H1 (cell line): ENCODE measurements at regions not wholly inside any gene's neighbourhood (a gene's known extent, or its start where the extent isn't known, plus 50 kb on each side); places are given as distances from the start of the nearest gene placed in this dataset.

Experiments
- CTCF ChIA-PET: fragments of 300-600 bp; sonication (Branson Sonifier 250); formaldehyde crosslinking; loops from one replicate; lab custom pipeline; 2021; ENCODE audit not compliant: partially characterized antibody; lab: Charles Lee
- POLR2A ChIA-PET: fragments of 300-600 bp; sonication (Branson Sonifier 250); formaldehyde crosslinking; loops from one replicate; lab custom pipeline; 2021; ENCODE audit warnings: inconsistent platforms; ENCODE audit not compliant: partially characterized antibody; lab: Charles Lee
- DNase-seq, 2 experiments: peaks; one replicate each; pipeline versions ENCODE4 v3.0.0 to v3.0.0-alpha.2; 2010 to 2022; ENCODE audit warnings: low spot score in 2 of 2, low read depth in 1 of 2, mixed read lengths in 1 of 2
- FAIRE-seq: peaks from 2 replicates; lab custom pipeline; 2011; peaks lifted over from hg19 to GRCh38; lab: Jason Lieb, UNC
- H2AFZ ChIP-seq: 2 replicates; pipeline ENCODE4 v1.8.1; 2012; ENCODE audit warnings: low read length, inconsistent platforms
- H2AK5ac ChIP-seq: 2 replicates; pipeline ENCODE4 v1.6.1; 2013; ENCODE audit warnings: low read depth, low read length
- H2BK120ac ChIP-seq: replicated peaks from 2 replicates; pipeline ENCODE3; 2013; ENCODE audit warnings: low read depth, low read length, inconsistent platforms
- H2BK12ac ChIP-seq: 2 replicates; pipeline ENCODE4 v1.6.1; 2013; ENCODE audit warnings: low read depth, low read length
- H2BK15ac ChIP-seq: 2 replicates; pipeline ENCODE4 v1.6.1; 2013; ENCODE audit warnings: low read length
- H2BK20ac ChIP-seq: 2 replicates; pipeline ENCODE4 v1.6.1; 2013; ENCODE audit warnings: low read length
- H2BK5ac ChIP-seq: 2 replicates; pipeline ENCODE4 v1.6.1; 2013; ENCODE audit warnings: low read depth, low read length
- H3K14ac ChIP-seq: 2 replicates; pipeline ENCODE4 v1.6.1; 2013; ENCODE audit warnings: inconsistent platforms; ENCODE audit not compliant: insufficient read length
- H3K18ac ChIP-seq: 2 replicates; pipeline ENCODE4 v1.6.1; 2013; ENCODE audit warnings: low read length; ENCODE audit errors: extremely low read depth
- H3K23ac ChIP-seq: 2 replicates; pipeline ENCODE4 v1.6.1; 2013; ENCODE audit warnings: inconsistent platforms; ENCODE audit not compliant: insufficient read length
- H3K23me2 ChIP-seq: 2 replicates; pipeline ENCODE4 v1.6.1; 2013; ENCODE audit warnings: low read depth, low read length
- H3K27ac ChIP-seq: 2 replicates; pipeline ENCODE4 v1.6.1; 2011; ENCODE audit warnings: low read depth, low read length, inconsistent platforms
- H3K27me3 ChIP-seq, 4 experiments: replicated peaks in 1 of 4; 1 replicate in 1 of 4; 2 replicates in 3 of 4; pipeline versions ENCODE4 v1.6.1 to v1.8.1; 2011 to 2013; ENCODE audit warnings: low read length in 3 of 4, mild to moderate bottlenecking in 3 of 4, inconsistent platforms in 2 of 4, mixed read lengths in 2 of 4, moderate library complexity in 1 of 4; ENCODE audit not compliant: control insufficient read depth in 3 of 4, insufficient read depth in 3 of 4; ENCODE audit errors: extremely low read depth in 1 of 4
- H3K36me3 ChIP-seq, 4 experiments: 2 replicates each; pipeline versions ENCODE4 v1.6.1 to v1.8.1; 2011 to 2013; ENCODE audit warnings: mild to moderate bottlenecking in 4 of 4, low read length in 3 of 4, moderate library complexity in 2 of 4, control low read depth in 1 of 4, inconsistent platforms in 1 of 4; ENCODE audit not compliant: insufficient read depth in 4 of 4, control insufficient read depth in 2 of 4
- H3K4ac ChIP-seq: replicated peaks from 2 replicates; pipeline ENCODE3; 2013; ENCODE audit warnings: low read length, low read depth, mixed read lengths, inconsistent platforms; ENCODE audit not compliant: insufficient read length
- H3K4me1 ChIP-seq, 4 experiments: replicated peaks in 1 of 4; 1 replicate in 1 of 4; 2 replicates in 3 of 4; pipeline versions ENCODE4 v1.6.1 to v1.8.1; 2011 to 2013; ENCODE audit warnings: low read length in 3 of 4, inconsistent platforms in 2 of 4, mixed read lengths in 1 of 4; ENCODE audit not compliant: insufficient read depth in 4 of 4, control insufficient read depth in 3 of 4
- H3K4me2 ChIP-seq, 2 experiments: 2 replicates each; pipeline versions ENCODE4 v1.6.1 to v1.8.1; 2011 to 2013; ENCODE audit warnings: low read depth in 2 of 2, low read length in 2 of 2, control low read depth in 1 of 2, inconsistent platforms in 1 of 2, mild to moderate bottlenecking in 1 of 2; ENCODE audit not compliant: insufficient read depth in 1 of 2
- H3K4me3 ChIP-seq, 4 experiments: fragments of 200-600, 300-600 bp in 1 of 4; sonication (generic), shearing (Covaris generic), sonication (Bioruptor Twin) in 1 of 4; 2 replicates each; pipeline versions ENCODE4 v1.5.1 to v1.8.1; 2011 to 2016; ENCODE audit warnings: low read length in 4 of 4, low read depth in 3 of 4, control low read depth in 2 of 4, inconsistent platforms in 2 of 4, mild to moderate bottlenecking in 2 of 4, mixed read lengths in 1 of 4, moderate library complexity in 1 of 4; ENCODE audit not compliant: insufficient read depth in 2 of 4; ENCODE audit errors: extremely low read depth in 1 of 4
- H3K56ac ChIP-seq: replicated peaks from 2 replicates; pipeline ENCODE3; 2013; ENCODE audit warnings: low read depth, mild to moderate bottlenecking, mixed read lengths, low read length, inconsistent platforms; ENCODE audit not compliant: insufficient read length
- H3K79me1 ChIP-seq: 2 replicates; pipeline ENCODE4 v1.6.1; 2013; ENCODE audit warnings: low read depth, low read length, control low read depth
- H3K79me2 ChIP-seq, 2 experiments: 2 replicates each; pipeline versions ENCODE4 v1.6.1 to v1.8.1; 2012 to 2013; ENCODE audit warnings: low read length in 2 of 2, mild to moderate bottlenecking in 2 of 2, inconsistent platforms in 1 of 2; ENCODE audit not compliant: insufficient read depth in 2 of 2, control insufficient read depth in 1 of 2
- H3K9ac ChIP-seq, 4 experiments: replicated peaks in 1 of 4; 1 replicate in 1 of 4; 2 replicates in 3 of 4; pipeline versions ENCODE4 v1.6.1 to v1.8.1; 2011 to 2013; ENCODE audit warnings: low read depth in 3 of 4, low read length in 3 of 4, control low read depth in 2 of 4, mild to moderate bottlenecking in 2 of 4, moderate library complexity in 2 of 4, inconsistent platforms in 1 of 4; ENCODE audit errors: extremely low read depth in 1 of 4
- H3K9me3 ChIP-seq, 2 experiments: 2 replicates each; pipeline versions ENCODE4 v1.6.1 to v1.8.1; 2012 to 2013; ENCODE audit warnings: mild to moderate bottlenecking in 2 of 2, moderate library complexity in 2 of 2, control low read depth in 1 of 2, inconsistent platforms in 1 of 2, low read depth in 1 of 2, low read length in 1 of 2, mixed read lengths in 1 of 2; ENCODE audit not compliant: insufficient read depth in 2 of 2
- H4K20me1 ChIP-seq, 2 experiments: replicated peaks in 1 of 2; 2 replicates each; pipeline versions ENCODE3 to v1.8.1; 2011 to 2013; ENCODE audit warnings: inconsistent platforms in 2 of 2, low read length in 2 of 2, mild to moderate bottlenecking in 1 of 2; ENCODE audit not compliant: insufficient read depth in 2 of 2, control insufficient read depth in 1 of 2
- H4K5ac ChIP-seq: 2 replicates; pipeline ENCODE4 v1.6.1; 2013; ENCODE audit warnings: low read length, low read depth, mixed read lengths, inconsistent platforms; ENCODE audit not compliant: insufficient read length
- H4K8ac ChIP-seq: 2 replicates; pipeline ENCODE4 v1.8.0; 2013; ENCODE audit warnings: mild to moderate bottlenecking, moderate library complexity, low read length, inconsistent platforms; ENCODE audit not compliant: insufficient read depth; ENCODE audit errors: extremely low read depth
- H4K91ac ChIP-seq: replicated peaks from 2 replicates; pipeline ENCODE3; 2013; ENCODE audit warnings: low read length, mixed read lengths, inconsistent platforms; ENCODE audit not compliant: insufficient read length
- CEBPB ChIP-seq: IDR thresholded peaks from 2 replicates; pipeline ENCODE4 v1.6.1; 2012; ENCODE audit warnings: low read depth, low read length
- GABPA ChIP-seq: IDR thresholded peaks from 2 replicates; pipeline ENCODE4 v1.6.1; 2011; ENCODE audit warnings: mild to moderate bottlenecking, low read length, moderate library complexity, borderline replicate concordance; ENCODE audit not compliant: insufficient read depth
- POLR2AphosphoS5 ChIP-seq: IDR thresholded peaks from 2 replicates; pipeline ENCODE4 v1.6.1; 2011; ENCODE audit warnings: low read depth, low read length
- POU5F1 ChIP-seq: IDR thresholded peaks from 2 replicates; pipeline ENCODE4 v1.6.1; 2011; ENCODE audit warnings: low read depth, mild to moderate bottlenecking, low read length, moderate library complexity
- SRF ChIP-seq: IDR thresholded peaks from 2 replicates; pipeline ENCODE4 v1.6.1; 2011; ENCODE audit warnings: mild to moderate bottlenecking, low read depth, low read length, moderate library complexity
- SUZ12 ChIP-seq: fragments of 200-600 bp; sonication (generic); IDR thresholded peaks from 2 replicates; pipeline ENCODE4 v1.6.1; 2012; ENCODE audit warnings: mild to moderate bottlenecking, inconsistent platforms, low read length, moderate library complexity, mixed read lengths
- YY1 ChIP-seq: IDR thresholded peaks from 2 replicates; pipeline ENCODE4 v1.6.1; 2011; ENCODE audit warnings: low read depth, mild to moderate bottlenecking, low read length
- WGBS, 2 experiments: shearing (Covaris generic) in 1 of 2; methylation state at CpG; one replicate each; pipeline versions ENCODE4 v1.1.6 to v1.1.7; 2013 to 2015; ENCODE audit warnings: low lambda C conversion rate in 2 of 2, mixed read lengths in 2 of 2, inconsistent platforms in 1 of 2, low coverage in 1 of 2, missing lambda C conversion rate in 1 of 2; ENCODE audit not compliant: insufficient replicate concordance in 2 of 2, insufficient coverage in 1 of 2, insufficient read length in 1 of 2; ENCODE audit errors: extremely low coverage in 1 of 2, missing lambda C conversion rate in 1 of 2; 5-methylcytosine and 5-hydroxymethylcytosine counted together

DNA sequence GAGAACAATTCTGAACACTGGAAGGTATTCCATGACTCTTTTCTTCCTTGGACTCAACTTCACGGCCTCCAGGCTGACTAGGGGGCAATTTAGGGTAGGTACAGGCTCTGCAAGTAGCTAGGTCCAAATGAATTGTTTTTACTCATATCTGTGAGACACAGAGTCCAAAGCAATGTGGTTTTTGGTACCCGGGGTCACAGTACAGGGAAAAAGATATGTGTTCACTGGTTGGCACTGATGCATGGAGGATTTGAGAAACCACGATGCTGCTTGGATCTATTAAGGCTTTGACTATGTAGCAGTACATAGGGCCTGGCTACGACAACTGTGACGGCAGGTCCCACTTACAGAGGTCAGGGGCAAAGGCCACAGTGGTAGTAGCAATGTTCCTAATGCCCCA is 200.6 kb downstream of the DUSP10 start:
- H2BK12ac ChIP-seq = no peak overlapping the region
- TF ChIP-seq YY1 (no peak), POLR2AphosphoS5 (no peak), POU5F1 (no peak), GABPA (no peak), CEBPB (no peak), SRF (no peak), SUZ12 (no peak)
- H3K23ac ChIP-seq = no peak overlapping the region
- no peak overlapping the region for H3K27ac ChIP-seq
- no peaks in the 10 kb centered on the region for H3K79me1 ChIP-seq
- FAIRE-seq (no peak), DNase-seq (no peak)
- H3K18ac ChIP-seq = no peak overlapping the region
- H3K9me3 ChIP-seq = no peaks in the 10 kb centered on the region
- 94% methylated on average over 5 of the region's 5 CpGs; no CpG with 5 or more reads in 1 of the 2 experiments for WGBS, 2 experiments
- no peak overlapping the region for H2BK20ac ChIP-seq
- H3K36me3 ChIP-seq = no peaks in the 10 kb centered on the region
- H3K14ac ChIP-seq = no peak overlapping the region
- H3K79me2 ChIP-seq = no peaks in the 10 kb centered on the region
- H2AK5ac ChIP-seq = no peak overlapping the region
- H3K27me3 ChIP-seq = no peaks in the 10 kb centered on the region
- H4K8ac ChIP-seq = no peak overlapping the region
- no peaks in the 10 kb centered on the region for H3K23me2 ChIP-seq
- no peak overlapping the region for H3K4ac ChIP-seq
- H3K56ac ChIP-seq = no peak overlapping the region
- no peak overlapping the region for H2AFZ ChIP-seq
- H2BK5ac ChIP-seq = no peak overlapping the region
- CTCF ChIA-PET = interaction anchor here (0.8 to 1.4 kb wide), 2 partner anchors 16 to 171 kb away, joined by 3 to 4 read pairs; no protein-coding TSS in a partner anchor
- H4K91ac ChIP-seq = no peak overlapping the region
- POLR2A ChIA-PET = no interaction called here
- no peak overlapping the region for H3K4me3 ChIP-seq
- 0 out of 2 replicates have a peak overlapping the region, but pooled peaks have one; percentile 61 for H2BK15ac ChIP-seq
- H3K4me1 ChIP-seq = peaks cover 0 to 4% (median 2%) of the 10 kb centered on the region in 4 experiments; a peak in 3 of 7 replicates
- H2BK120ac ChIP-seq = no peak overlapping the region
- H4K5ac ChIP-seq = no peak overlapping the region
- no peak overlapping the region for H3K4me2 ChIP-seq
- H3K9ac ChIP-seq = no peak overlapping the region
- no peaks in the 10 kb centered on the region for H4K20me1 ChIP-seq
